GM21360 (cell line): ENCODE measurements at regions not wholly inside any gene's neighbourhood (a gene's known extent, or its start where the extent isn't known, plus 50 kb on each side); places are given as distances from the start of the nearest gene placed in this dataset.

Source experiments
- ATAC-seq: cut with Tn5 transposase; IDR thresholded peaks from one replicate; pipeline ENCODE4 v1.9.1; 2021; ENCODE audit warnings: mild to moderate bottlenecking, moderate library complexity; ENCODE audit not compliant: unreplicated experiment

DNA sequence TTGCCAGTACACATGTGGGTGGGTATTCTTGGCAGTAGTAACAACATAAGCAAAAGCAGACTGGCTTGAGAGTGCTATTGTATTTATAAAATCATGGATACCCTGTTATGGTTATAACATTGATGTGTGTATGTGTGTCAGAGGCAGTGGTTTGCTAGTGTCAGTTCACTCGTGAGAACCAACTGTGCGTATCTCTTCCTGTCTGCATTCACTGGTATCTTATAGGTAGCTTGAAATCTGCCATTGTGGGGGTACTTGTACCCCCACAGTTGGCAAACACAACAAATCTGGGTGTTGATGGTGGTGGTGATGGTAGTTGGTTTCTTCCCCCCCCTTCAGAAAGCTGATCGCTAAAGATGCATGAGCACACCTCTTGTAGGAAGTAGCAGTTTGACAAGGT, 355.8 kb upstream of the SATB1 start:
- no peak for ATAC-seq

DNA sequence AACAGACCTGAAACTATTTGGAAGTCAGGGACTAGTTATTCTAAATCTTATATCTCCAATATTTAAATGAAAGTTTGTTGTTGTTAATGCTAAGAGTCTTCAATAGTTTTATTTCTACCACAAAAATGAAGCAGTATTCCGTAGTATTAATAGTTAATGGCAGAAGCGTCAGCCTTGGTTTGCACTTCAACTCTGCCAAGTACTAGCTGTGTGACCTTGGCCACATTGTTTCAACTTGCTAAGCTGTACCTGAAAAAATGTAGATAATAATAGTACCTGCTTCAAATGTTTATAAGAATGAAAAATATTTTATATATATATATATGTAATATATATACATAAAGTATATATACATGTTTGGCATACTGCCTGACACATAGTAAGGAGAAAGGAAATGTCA, 354.6 kb upstream of the SATB1 start:
- ATAC-seq: no peak

DNA sequence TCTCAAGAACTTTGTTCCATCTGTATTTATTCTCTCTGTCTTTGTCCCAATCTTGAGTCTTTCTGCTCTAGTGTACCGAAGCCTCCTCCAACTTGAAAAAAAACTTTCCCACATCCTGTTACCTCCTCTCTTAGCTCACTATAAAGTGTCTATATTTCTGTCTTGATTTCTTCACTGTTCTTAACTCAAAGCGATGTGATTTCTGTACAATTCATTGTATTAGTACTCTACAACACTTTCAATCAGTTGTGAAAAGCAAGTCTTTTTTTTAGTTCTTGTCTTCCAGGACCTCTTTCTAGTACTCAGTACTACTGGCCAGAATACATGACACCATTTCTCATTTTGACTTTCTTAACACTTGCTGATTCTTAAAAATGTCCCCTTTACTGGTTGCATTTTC, 353.5 kb upstream of the SATB1 start:
- ATAC-seq: no peak

DNA sequence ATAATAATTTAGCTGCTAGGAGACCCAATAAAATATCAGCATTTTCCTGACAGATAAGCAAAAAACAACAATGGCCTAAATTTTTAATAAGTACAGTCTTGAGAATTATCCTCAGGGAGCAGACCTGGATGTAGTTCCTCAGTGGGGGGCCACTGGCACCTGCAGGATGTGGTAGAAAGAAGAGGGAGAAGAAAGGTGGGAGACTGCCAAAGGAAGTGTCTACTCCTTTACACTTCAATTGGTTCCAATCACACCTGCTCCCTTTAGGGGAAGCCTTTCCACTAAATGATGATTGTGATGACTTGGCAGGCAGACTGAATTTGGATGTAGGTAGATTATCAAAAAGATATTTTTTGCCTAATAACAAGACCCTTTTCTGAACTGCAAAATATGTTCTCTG, 353.0 kb upstream of the SATB1 start:
- ATAC-seq: no peak

DNA sequence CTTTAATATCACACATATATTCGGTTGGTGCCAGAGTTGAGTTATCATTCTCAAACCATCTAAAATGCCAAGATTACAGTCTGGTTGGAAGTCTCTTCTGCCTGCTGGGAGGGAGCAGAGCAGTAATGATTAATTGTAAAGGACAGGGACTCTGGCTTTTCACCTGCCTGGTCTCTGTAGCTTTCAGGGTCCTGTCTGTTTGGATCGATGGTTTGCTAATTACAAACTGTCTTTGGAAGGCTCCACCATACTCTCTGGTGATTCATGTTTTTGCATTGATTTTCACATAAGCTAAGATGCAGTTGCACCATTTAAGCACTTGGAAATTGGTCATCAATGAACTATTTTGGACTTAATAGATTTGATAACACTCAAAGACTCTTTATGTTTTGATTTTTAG, 350.4 kb upstream of the SATB1 start:
- ATAC-seq: no peak

DNA sequence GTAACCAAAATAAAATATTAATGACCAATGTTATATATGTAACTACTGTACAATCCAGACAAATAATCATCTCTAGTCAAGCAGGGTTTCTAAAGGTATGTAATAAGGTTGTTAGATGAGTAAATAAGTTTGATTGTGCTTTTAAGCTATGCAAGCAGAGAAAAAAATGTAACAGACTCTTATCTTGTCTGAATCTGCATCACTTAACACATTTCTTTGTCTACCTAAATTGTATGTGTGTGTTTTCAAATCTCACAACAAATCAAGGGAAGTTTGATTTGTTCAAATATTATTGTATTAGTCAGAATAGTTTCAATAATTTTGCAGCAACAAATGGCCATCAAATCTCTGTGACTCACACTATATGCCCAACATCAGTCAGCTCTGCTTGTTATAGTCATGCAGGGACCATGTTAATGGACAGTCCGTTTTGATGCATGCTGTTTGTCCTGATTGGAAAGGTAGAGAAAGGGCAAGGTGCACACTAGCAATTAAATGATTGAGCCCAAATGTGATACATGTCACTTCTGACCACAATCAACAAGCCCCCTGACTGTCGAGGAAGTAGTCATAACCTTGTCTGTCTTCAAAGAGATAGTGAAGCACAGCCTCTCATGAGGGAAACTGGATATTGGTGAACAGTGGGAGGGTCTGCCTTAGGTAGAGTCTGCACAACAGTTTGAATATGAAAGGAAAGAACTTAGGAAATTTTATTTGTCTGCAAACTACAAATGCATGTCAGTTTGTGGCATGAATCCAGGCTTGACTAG, 349.4 kb upstream of the SATB1 start:
- ATAC-seq: no peak

DNA sequence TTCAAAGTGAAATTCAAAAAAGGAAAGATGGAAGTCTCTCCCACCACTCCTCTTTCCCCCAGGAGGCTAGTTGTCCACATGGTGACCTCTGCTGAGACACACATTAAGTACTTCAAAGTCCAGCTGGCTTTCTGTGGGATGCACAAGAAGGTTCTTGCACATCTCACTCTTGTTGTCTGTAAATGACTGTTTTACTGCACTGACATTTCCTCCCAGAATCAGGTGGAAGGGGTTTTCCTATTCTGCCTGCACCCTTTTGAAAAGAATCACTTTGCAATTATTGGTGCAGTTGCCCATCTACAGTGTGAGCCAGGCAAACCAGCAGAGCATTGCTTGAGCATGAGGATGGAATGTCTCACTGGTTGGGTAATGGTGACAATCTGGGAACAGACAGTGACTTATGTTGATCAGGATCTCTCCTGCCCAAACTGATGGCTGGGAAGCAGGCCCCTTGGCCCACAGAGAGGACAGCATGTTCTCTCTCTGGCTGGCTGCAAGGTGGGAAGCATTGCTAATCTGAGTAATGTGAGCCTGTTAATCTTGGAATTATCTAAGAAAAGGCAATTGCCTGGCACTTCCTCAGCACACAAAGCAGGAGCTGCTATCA, 347.7 kb upstream of the SATB1 start:
- ATAC-seq: no peak

DNA sequence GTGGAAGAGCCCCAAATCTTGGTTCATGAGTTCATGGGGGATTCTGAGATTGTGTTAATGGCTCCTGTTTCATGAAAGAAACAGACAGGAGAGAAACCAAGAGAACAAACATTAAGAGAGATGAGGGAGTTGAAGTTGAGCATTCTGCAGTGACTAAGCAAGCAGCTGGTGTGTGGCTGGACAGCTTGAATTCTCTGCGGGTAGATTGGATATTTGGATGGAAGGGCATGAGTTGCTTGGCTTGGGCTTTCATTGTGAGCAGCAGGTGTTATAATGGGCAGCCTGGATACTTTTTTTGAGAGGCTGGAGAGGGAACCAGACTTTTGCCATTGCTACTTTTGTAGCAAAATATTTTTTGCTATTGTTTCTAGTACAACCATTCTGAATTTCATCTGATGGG, 346.8 kb upstream of the SATB1 start:
- no peak for ATAC-seq

DNA sequence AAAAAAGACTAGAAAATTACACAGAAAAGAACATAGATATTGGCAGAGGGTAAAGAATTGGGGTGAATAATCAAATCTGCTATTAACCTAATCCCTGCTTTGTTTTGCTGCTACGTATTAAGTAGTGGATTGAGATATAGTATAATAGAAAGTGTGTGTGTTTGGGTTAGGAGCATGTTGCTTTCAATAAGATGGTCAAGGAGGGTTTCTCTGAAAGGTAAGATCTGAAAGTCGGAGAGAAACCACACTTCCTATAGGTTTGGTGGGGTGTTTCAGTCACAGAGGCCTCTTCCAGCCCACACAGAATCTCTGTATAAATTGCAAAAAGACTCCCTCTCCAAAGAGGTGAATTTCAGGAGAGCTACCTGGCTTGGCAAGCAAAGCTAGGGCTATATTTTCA, 345.7 kb upstream of the SATB1 start:
- ATAC-seq: no peak

DNA sequence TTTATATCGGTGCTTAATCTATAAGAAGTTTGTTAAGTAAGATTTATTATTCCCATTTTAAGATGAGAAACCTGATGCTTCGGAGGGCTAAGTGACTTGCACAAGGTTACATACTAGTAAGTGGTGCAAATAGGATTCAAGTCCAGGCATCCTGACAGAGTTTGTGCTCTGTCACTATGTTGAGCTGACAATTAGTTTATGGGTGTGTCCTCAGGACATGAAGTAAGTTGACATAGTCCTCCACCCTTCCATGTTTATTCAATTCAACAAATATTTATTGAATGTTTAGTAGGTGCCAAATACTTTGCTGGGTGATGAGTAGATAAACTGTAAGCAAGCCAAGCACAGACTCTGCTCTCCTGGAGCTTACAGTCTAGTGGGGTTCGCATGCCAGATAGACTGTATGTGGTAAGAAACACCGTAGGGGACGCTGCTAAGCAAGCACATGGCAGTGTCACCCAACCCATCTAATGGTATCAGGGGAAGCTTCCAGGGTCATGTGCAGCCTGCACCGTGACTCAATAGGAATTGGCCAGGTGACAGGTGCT, 342.7 kb upstream of the SATB1 start:
- no peak for ATAC-seq

DNA sequence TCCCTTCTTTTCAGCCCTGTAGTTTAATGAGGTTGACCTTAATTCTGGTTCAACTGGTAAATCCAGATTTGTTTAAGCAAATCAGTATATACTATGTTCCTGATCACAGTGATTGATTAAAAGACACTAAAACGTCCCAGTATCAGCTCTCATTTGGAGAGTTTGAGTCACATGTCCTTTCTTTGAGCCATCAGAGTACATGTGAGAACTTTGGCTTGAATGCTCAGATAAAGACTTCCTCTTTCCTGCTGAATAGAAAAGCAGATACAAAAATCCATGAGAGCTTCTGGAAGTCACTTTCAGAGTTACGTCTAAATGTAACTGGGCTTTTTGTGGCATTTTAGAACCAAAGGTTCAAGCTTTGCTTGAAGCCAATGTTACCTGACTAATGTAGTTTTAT, 341.8 kb upstream of the SATB1 start:
- no peak for ATAC-seq

DNA sequence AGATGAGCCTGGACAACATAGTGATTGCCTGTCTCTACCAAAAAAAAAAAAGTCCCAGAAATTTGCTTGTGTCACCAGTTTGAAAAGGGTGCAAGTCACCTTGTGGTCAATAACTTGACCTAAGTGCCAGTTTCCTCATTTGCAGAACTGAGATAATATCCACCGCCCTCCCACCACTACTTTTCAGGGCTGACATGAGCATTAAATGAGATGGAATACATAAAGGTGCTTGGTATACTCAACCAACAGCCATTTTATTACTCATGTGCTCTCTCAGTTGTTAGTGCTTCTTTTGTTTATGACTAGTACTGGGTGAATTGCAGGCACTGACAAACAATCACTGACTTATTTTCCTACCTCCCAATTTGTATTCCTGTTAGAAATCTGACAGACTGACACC, 340.5 kb upstream of the SATB1 start:
- no peak for ATAC-seq

DNA sequence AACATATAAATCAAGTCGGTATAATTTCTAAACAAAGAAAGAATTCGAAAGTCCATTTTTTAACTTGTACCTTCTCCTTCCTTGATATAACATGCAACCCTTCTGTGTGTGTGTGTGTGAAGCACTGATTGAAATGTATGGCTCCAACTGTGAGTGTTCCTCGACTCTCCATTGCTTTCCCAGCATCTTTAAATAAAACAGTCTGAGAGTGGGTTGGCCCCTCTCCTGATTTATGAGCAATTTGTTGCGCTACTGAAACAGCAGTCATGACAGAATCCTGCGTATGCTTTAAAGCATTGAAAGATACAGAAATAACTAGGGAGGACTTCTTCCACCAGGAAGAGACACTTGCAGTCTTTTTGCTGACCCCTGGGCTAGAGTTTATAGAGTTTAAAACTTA, 340.0 kb upstream of the SATB1 start:
- no peak for ATAC-seq

DNA sequence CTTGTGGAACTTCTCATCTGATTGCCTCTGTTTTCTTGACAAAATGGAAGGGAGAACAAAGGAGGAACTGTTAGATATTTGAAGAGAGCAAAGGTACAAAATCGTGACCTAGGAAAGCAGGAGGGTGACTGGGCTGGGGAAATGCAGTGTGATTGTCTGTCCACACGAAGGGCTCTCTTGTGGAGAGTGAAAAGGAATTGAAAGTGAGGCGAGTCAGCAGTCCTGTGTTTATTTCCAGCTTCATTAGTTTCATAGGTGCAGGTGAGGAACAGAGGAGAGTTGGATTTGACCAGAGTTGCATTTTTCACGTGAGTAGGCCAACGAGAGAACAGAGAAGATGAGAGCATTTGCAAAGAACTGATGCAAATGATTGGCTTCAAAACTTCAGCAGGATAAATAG, 336.4 kb upstream of the SATB1 start:
- ATAC-seq: no peak

DNA sequence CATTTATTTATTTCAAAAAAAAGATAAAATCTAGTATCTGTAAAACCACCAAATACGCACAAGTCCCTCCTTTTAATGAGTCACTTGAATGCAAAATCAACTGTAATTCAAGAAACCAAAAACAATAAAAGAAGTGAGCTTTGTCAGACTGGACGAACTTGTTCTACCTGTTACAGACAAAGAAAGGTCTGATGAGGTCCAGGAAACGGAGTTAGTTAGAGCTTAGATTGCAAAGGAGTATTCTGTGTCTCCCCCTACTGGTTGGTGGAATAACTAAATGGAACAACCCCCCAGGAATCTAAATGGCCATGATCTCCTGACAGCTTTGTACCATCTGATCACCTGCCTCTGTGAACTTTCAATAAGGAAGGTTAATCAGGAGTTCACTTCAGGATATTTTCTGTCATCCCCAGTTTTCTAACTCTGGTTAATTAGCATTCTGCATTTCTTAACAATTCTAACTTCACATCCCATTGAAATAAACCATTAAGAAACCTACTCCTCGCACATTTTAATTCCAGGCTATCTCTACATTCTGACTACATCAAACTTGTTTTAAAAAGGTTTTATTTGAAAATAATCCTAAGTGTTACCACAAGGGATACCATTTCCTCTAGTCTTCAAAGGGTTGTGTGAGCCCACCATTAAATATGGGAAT, 333.0 kb upstream of the SATB1 start:
- ATAC-seq: peak; percentile 94

DNA sequence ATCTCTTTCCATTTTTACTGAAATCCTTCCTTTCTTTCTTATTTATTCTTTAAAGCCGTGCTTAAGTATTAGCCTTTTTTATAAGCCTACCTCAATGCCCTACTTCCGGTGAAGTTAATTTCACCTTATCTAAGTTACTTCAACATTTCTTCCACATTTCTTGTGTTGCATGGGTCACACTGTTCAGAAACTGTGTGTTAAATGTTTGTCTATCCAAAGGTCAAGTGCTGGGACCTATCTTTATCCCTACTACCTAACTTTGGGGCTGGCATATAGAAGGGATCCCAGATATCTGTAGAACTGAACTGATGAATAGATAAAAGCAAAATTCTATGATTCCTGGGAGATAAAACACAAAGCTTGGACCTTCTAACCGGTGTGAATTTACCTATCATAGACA, 332.3 kb upstream of the SATB1 start:
- ATAC-seq: no peak

DNA sequence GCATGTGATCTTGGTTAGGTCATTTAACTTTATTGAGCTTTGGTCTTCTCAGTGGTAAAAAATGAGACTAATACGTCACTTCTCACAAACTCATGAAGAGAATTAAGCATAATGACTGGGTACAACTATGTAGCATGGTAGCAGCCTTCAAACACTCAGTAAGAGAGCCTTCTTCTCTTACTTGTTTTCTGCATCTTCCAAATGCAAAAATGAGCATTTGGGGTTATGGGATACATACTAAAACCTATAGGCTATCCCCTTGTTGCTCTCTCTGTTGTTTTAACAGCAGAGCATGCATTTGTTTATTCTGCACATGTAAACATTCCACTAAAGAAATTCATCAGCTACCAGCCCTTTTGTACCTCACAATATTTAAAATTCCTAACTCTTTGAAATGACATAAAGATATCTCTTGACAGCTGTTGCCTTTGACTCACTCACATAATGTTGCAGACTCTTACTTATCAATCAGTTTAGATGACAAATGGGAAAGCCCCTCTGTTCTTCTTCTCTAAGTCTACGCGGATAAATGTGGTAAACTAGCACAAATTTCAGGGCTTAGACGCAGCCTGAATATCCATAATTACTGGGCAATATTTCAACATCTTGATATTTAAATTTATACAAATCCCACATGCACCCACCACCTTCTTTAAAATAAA, 327.3 kb upstream of the SATB1 start:
- ATAC-seq: no peak

DNA sequence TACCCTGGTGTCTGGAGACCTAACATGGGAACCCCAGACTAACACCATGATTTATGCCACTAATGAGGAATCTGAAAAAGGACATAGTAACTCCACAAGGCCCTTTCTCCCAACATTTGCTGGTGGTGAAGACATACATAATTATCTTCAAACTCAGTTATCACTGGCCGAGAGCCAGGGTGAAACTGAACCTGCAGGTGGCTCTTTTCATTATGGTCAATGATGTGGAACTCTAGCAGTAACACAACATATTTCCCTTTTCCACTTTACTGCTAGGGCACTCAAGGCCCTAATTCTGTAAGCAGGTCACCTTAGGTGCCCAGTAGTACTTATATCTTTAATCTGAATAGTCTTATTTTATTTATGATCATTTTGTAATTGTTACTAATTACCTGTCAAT, 326.4 kb upstream of the SATB1 start:
- ATAC-seq: peak; percentile 83

DNA sequence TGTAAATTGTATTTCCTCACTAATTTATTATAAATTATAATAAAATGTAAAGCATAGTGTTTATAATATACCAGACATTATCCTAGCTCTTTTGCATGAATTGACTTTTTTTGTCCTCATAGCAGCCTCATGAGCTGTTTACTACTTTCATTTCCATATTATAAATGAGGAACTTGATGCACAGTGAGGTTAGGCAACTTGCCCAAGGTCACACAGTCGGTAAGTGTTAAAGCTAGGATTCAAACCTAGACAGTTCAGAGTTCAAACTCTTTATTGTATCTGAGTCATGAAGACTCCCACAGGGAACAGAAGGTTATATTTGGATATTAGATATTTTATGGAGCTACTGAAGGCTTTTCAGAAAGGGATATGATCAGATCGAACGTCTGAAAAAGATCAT, 322.2 kb upstream of the SATB1 start:
- no peak for ATAC-seq

DNA sequence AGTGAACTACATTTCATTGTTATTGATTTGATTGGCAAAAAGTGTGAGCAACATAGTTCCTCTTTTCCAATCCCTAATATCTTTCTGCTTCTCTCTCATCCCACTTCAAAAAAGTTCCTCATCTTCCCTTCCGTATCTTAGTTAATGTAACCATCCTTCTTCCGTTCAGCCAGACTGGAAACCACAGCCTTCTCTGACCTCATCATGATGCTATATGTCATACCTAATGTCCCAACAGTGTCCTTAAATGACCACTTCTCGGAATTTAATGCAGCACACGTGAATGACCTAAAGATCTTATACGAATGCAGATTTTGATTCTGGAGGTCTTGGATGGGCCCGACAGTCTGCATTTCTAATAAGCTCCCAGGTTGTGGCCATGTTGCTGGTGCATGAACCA, 320.3 kb upstream of the SATB1 start:
- no peak for ATAC-seq

DNA sequence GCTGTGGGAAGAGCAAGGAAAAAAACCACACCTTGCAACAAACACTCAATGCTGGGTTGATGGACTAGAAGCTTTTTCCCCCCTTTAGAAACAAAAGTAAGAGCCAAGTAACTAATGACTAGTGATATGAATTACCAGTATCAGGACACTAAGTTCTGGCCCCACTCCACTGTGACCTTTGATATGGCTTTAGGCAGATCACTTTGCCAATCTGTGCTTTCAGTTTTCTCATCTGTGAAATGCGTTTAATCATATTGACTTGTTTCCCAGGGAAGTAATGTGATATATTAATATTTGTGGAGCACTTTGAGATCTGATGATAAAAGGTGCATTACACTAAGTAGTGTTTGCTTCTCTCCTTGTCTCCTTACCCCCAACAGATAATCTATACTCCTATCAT, 319.3 kb upstream of the SATB1 start:
- no peak for ATAC-seq

DNA sequence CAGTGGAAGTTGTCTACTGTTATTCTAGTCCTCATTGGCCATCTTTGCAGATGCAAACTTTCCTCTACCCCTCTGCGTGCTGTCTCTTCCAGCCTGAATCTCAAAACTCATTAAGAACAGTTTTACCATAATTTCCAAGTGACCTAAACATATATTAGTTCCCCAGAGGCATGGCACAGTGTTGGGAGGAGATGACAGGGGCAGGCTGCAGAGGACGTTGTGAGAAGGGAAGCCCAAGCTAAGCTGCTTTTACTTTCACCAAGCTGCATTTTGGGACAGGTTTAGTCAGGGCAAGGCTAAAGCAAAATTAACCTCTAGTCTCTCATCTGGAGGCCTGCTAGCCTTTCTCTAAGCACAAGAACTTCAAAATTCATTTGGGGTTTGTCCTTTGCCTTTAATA, 318.6 kb upstream of the SATB1 start:
- ATAC-seq: no peak
